Endothelial cell of umbilical vein (primary cell): ENCODE measurements at regions not wholly inside any gene's neighbourhood (a gene's known extent, or its start where the extent isn't known, plus 50 kb on each side); places are given as distances from the start of the nearest gene placed in this dataset.

ENCODE experiments used
- BruUV-seq: library from RNA; stranded (reverse); fragments of 400-500 nt; replicated peaks from 2 replicates; lab custom pipeline; 2021; lab: Mats Ljungman, UMichigan
- CTCF ChIA-PET: fragments of 300-600, 350-600 bp; sonication (Branson Sonifier 250); formaldehyde crosslinking; loops from one replicate; lab custom pipeline; 2021; ENCODE audit warnings: antibody characterized with exemption, inconsistent platforms; lab: Charles Lee
- POLR2A ChIA-PET: fragments of 300-600, 350-600 bp; sonication (Branson Sonifier 250); formaldehyde crosslinking; loops from one replicate; lab custom pipeline; 2021; ENCODE audit warnings: antibody characterized with exemption, inconsistent platforms; lab: Charles Lee
- DNase-seq: peaks from one replicate; pipeline ENCODE4 v3.0.0-alpha.2; 2011; ENCODE audit warnings: low read depth, low spot score
- FAIRE-seq: peaks from 2 replicates; lab custom pipeline; 2011; peaks lifted over from hg19 to GRCh38; lab: Jason Lieb, UNC
- H2AFZ ChIP-seq: 2 replicates; pipeline ENCODE4 v1.6.0; 2012; ENCODE audit warnings: low read depth, low read length, control low read depth, inconsistent platforms
- H3K27ac ChIP-seq: 2 replicates; pipeline ENCODE4 v1.5.1; 2011; ENCODE audit warnings: low read depth, mild to moderate bottlenecking, control low read depth, low read length, moderate library complexity; ENCODE audit not compliant: insufficient read depth
- H3K27me3 ChIP-seq, 2 experiments: 2 replicates each; pipeline versions ENCODE4 v1.6.0 to v1.6.1; 2011; ENCODE audit warnings: low read length in 2 of 2, mixed read lengths in 1 of 2; ENCODE audit not compliant: control insufficient read depth in 2 of 2, insufficient read depth in 2 of 2
- H3K36me3 ChIP-seq, 2 experiments: 2 replicates in 1 of 2; 3 replicates in 1 of 2; pipeline ENCODE4 v1.5.1; 2011; ENCODE audit warnings: low read length in 2 of 2, mild to moderate bottlenecking in 1 of 2, moderate library complexity in 1 of 2; ENCODE audit not compliant: control insufficient read depth in 2 of 2, insufficient read depth in 2 of 2; ENCODE audit errors: extremely low read depth in 1 of 2
- H3K4me1 ChIP-seq: 3 replicates; pipeline ENCODE4 v1.5.1; 2011; ENCODE audit warnings: mild to moderate bottlenecking, low read length; ENCODE audit not compliant: control insufficient read depth, insufficient read depth; ENCODE audit errors: extremely low read depth
- H3K4me2 ChIP-seq: 2 replicates; pipeline ENCODE4 v1.6.1; 2011; ENCODE audit warnings: low read length, control low read depth, mixed read lengths; ENCODE audit not compliant: insufficient read depth
- H3K4me3 ChIP-seq, 3 experiments: fragments of 200-600 bp in 1 of 3; sonication (generic), shearing (Covaris generic) in 1 of 3; replicated peaks in 1 of 3; 2 replicates each; pipeline ENCODE4 v1.5.1; 2011 to 2016; ENCODE audit warnings: control low read depth in 3 of 3, low read length in 3 of 3, mild to moderate bottlenecking in 2 of 3, inconsistent platforms in 1 of 3, low read depth in 1 of 3, moderate library complexity in 1 of 3; ENCODE audit not compliant: insufficient read depth in 1 of 3
- H3K79me2 ChIP-seq: 2 replicates; pipeline ENCODE4 v1.6.0; 2012; ENCODE audit warnings: low read length, inconsistent platforms; ENCODE audit not compliant: control insufficient read depth, insufficient read depth
- H3K9ac ChIP-seq: replicated peaks from 2 replicates; pipeline ENCODE3; 2011; ENCODE audit warnings: low read length, control low read depth; ENCODE audit not compliant: insufficient read depth; ENCODE audit errors: extremely low read depth
- H3K9me1 ChIP-seq: replicated peaks from 3 replicates; pipeline ENCODE4 v1.6.0; 2011; ENCODE audit warnings: mild to moderate bottlenecking, low read length; ENCODE audit not compliant: control insufficient read depth, insufficient read depth; ENCODE audit errors: extremely low read depth
- H3K9me3 ChIP-seq: replicated peaks from 2 replicates; pipeline ENCODE4 v1.5.1; 2012; ENCODE audit warnings: low read length, inconsistent platforms; ENCODE audit not compliant: control insufficient read depth, insufficient read depth
- H4K20me1 ChIP-seq: replicated peaks from 2 replicates; pipeline ENCODE3; 2011; ENCODE audit warnings: mild to moderate bottlenecking, low read length; ENCODE audit not compliant: control insufficient read depth, insufficient read depth; ENCODE audit errors: extremely low read depth
- CTCF ChIP-seq, 2 donors: IDR thresholded peaks; 1 replicate in 1 of 2; 2 replicates in 1 of 2; pipeline ENCODE4 v1.5.1; 2011; ENCODE audit warnings: low read length in 2 of 2, mild to moderate bottlenecking in 2 of 2, moderate library complexity in 2 of 2, control low read depth in 1 of 2, inconsistent platforms in 1 of 2, low read depth in 1 of 2; ENCODE audit not compliant: insufficient read depth in 1 of 2; ENCODE audit errors: extremely low read depth in 1 of 2
- FOS ChIP-seq: IDR thresholded peaks from 2 replicates; pipeline ENCODE4 v1.6.1; 2011; ENCODE audit warnings: mild to moderate bottlenecking, low read length, moderate library complexity, borderline replicate concordance; ENCODE audit not compliant: insufficient read depth
- GATA2 ChIP-seq: IDR thresholded peaks from 2 replicates; pipeline ENCODE4 v1.7.0; 2011; ENCODE audit warnings: low read depth, mild to moderate bottlenecking, moderate library complexity, mixed read lengths, low read length; ENCODE audit not compliant: insufficient read length, insufficient read depth
- JUN ChIP-seq: IDR thresholded peaks from 2 replicates; pipeline ENCODE4 v1.6.1; 2011; ENCODE audit warnings: borderline replicate concordance, low read depth; ENCODE audit not compliant: insufficient read length, insufficient read depth
- MAX ChIP-seq: IDR thresholded peaks from 2 replicates; pipeline ENCODE4 v1.6.1; 2011; ENCODE audit not compliant: insufficient read depth, insufficient read length
- MYC ChIP-seq: IDR thresholded peaks from one replicate; pipeline ENCODE4 v1.6.1; 2011; ENCODE audit warnings: mild to moderate bottlenecking, low read depth, low read length
- POLR2A ChIP-seq: IDR thresholded peaks from 2 replicates; pipeline ENCODE4 v1.6.1; 2012; ENCODE audit warnings: low read depth, mild to moderate bottlenecking, control low read depth, low read length
- POLR2AphosphoS5 ChIP-seq: IDR thresholded peaks from 2 replicates; pipeline ENCODE4 v1.6.1; 2012; ENCODE audit warnings: low read depth, mild to moderate bottlenecking, control low read depth, low read length, moderate library complexity; ENCODE audit not compliant: insufficient read depth
- dilution Hi-C: fragments of 300-500 bp; cut with MboI; formaldehyde crosslinking; loops from one replicate; pipeline ENCODE4 v1.15.0; 2019; ENCODE audit warnings: low sequenced_read_pairs; ENCODE audit not compliant: extremely low pct_ligation_motif_present
- intact Hi-C: fragments of 100-400 bp; cut with micrococcal nuclease; formaldehyde crosslinking; loops from one replicate; pipeline ENCODE4 v1.10.0; 2022

- ChIA-PET CTCF (no interaction called here), POLR2A (no interaction called here)
- no peak for TF ChIP-seq GATA2
- no peak for TF ChIP-seq POLR2AphosphoS5
- TF ChIP-seq CTCF (IDR thresholded peaks at IDR 0.05; ENCODE audit: extremely low read depth in 1 of 2, insufficient read depth in 1 of 2, low read depth in 1 of 2, low read length in 2 of 2) = no peak
- no peak for TF ChIP-seq JUN
- TF ChIP-seq MYC = no peak
- no peak for TF ChIP-seq FOS
- Histone ChIP-seq H3K9me3 (no peaks in the 10 kb centered on the region), H3K79me2 (no peaks in the 10 kb centered on the region), H3K4me3 (no peak overlapping the region), H3K9ac (no peak overlapping the region), H3K4me2 (no peak overlapping the region), H3K36me3 (no peaks in the 10 kb centered on the region), H2AFZ (no peak overlapping the region), H3K27me3 (no peaks in the 10 kb centered on the region), H3K4me1 (no peaks in the 10 kb centered on the region), H3K9me1 (no peaks in the 10 kb centered on the region), H3K27ac (no peak overlapping the region), H4K20me1 (no peaks in the 10 kb centered on the region)
- intact Hi-C loops (no loop called here), dilution Hi-C loops (no loop called here)
- BruUV-seq = no TSS peak
- DNase-seq (no peak), FAIRE-seq (no peak)
These were observed 211.2 kb upstream of the POF1B start for GRCh38 chrX:85590638-85591037.

GRCh38 chrX:85573801-85574200 lies 194.3 kb upstream of the POF1B start:
- Histone ChIP-seq H3K27me3 (no peaks in the 10 kb centered on the region), H3K4me2 (no peak overlapping the region), H3K4me3 (no peak overlapping the region), H3K4me1 (no peaks in the 10 kb centered on the region), H3K9me3 (no peaks in the 10 kb centered on the region), H3K27ac (no peak overlapping the region), H3K9ac (no peak overlapping the region), H3K36me3 (no peaks in the 10 kb centered on the region), H3K79me2 (no peaks in the 10 kb centered on the region), H4K20me1 (no peaks in the 10 kb centered on the region), H2AFZ (no peak overlapping the region), H3K9me1 (no peaks in the 10 kb centered on the region)
- ChIA-PET POLR2A (no interaction called here), CTCF (no interaction called here)
- FAIRE-seq = no peak
- DNase-seq = no peak
- dilution Hi-C loops = no loop called here
- no TSS peak for BruUV-seq
- TF ChIP-seq MAX = no peak
- TF ChIP-seq POLR2A = no peak
- no peak for TF ChIP-seq MYC
- TF ChIP-seq FOS = no peak
- no peak for TF ChIP-seq JUN
- intact Hi-C loops = no loop called here
